ENCODE measurements at regions not wholly inside any gene's neighbourhood (a gene's known extent, or its start where the extent isn't known, plus 50 kb on each side); places are given as distances from the start of the nearest gene placed in this dataset.

- H3K4me1 Mint-ChIP-seq (ENCODE audit: low read depth): no peaks in the 10 kb centered on the region
- H3K27ac Mint-ChIP-seq (ENCODE audit: unreplicated experiment): no peak overlapping the region
- H3K27me3 Mint-ChIP-seq (ENCODE audit: low read depth): no peaks in the 10 kb centered on the region
- peak; percentile 28 for DNase-seq (ENCODE audit: low spot score)
- TF ChIP-seq, protein P1, sequence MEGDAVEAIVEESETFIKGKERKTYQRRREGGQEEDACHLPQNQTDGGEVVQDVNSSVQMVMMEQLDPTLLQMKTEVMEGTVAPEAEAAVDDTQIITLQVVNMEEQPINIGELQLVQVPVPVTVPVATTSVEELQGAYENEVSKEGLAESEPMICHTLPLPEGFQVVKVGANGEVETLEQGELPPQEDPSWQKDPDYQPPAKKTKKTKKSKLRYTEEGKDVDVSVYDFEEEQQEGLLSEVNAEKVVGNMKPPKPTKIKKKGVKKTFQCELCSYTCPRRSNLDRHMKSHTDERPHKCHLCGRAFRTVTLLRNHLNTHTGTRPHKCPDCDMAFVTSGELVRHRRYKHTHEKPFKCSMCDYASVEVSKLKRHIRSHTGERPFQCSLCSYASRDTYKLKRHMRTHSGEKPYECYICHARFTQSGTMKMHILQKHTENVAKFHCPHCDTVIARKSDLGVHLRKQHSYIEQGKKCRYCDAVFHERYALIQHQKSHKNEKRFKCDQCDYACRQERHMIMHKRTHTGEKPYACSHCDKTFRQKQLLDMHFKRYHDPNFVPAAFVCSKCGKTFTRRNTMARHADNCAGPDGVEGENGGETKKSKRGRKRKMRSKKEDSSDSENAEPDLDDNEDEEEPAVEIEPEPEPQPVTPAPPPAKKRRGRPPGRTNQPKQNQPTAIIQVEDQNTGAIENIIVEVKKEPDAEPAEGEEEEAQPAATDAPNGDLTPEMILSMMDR (IDR thresholded peaks at IDR 0.05): no peak
- no peak overlapping the region for H3K4me3 Mint-ChIP-seq (ENCODE audit: unreplicated experiment)
- H3K9me3 Mint-ChIP-seq (ENCODE audit: low read depth): peaks cover 12% of the 10 kb centered on the region
- H3K36me3 Mint-ChIP-seq (ENCODE audit: low read depth): peaks cover 3% of the 10 kb centered on the region
Observed at GRCh38 chr15:31497838-31498237, 171.2 kb downstream of the KLF13 start.

DNA sequence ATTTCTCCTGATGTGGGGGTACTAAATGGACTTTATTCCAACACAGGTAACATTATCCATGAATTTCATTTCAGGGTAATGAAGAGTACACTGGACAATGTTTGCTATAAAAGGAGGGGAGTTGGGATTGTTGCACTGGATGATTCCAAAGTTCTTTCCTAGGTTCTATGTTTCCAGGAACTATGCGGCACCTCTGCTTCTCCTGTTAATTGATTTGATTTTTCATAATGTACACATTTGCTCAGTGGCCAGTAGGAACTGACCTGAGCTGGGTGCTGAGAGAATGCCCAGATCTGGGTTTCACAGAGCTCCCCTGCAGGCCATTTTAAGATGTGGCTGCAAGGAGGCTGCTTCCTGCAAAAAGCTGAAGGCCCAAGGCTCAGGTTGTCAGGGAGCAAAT lies 171.7 kb downstream of the KLF13 start:
- Mint-ChIP-seq H3K36me3 (ENCODE audit: low read depth) (peaks cover 3% of the 10 kb centered on the region), H3K4me1 (ENCODE audit: low read depth) (no peaks in the 10 kb centered on the region), H3K27me3 (ENCODE audit: low read depth) (peaks cover 4% of the 10 kb centered on the region), H3K27ac (ENCODE audit: unreplicated experiment) (no peak overlapping the region), H3K4me3 (ENCODE audit: unreplicated experiment) (no peak overlapping the region), H3K9me3 (ENCODE audit: low read depth) (peaks cover 9% of the 10 kb centered on the region)
- TF ChIP-seq, protein P1 (IDR thresholded peaks at IDR 0.05): no peak
- no peak for DNase-seq (ENCODE audit: low spot score)

DNA sequence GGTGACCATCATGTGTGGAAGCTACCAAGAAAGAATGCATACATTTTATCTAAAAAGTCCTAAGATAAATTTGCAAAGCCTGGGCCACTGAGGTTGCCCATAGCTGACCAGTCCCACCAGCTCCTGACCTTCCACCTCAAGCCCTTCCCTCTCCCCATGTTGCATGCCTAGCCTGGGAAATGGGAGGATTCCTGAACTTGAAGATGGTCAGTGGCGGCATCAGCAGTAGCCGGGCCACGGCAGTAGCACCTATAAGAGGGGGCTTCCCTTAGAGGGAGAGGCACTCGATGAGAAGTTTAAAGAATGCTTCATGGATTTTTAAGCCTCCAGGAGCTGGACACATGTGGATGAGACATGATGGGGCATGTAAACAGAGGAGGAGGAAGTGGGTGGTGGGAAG lies 172.1 kb downstream of the KLF13 start:
- Mint-ChIP-seq H3K27ac (ENCODE audit: unreplicated experiment) (no peak overlapping the region), H3K9me3 (ENCODE audit: low read depth) (peaks cover 5% of the 10 kb centered on the region), H3K27me3 (ENCODE audit: low read depth) (peaks cover 4% of the 10 kb centered on the region), H3K36me3 (ENCODE audit: low read depth) (peaks cover under 1% of the 10 kb centered on the region), H3K4me3 (ENCODE audit: unreplicated experiment) (no peak overlapping the region), H3K4me1 (ENCODE audit: low read depth) (no peaks in the 10 kb centered on the region)
- no peak for DNase-seq (ENCODE audit: low spot score)
- TF ChIP-seq, protein P1 (IDR thresholded peaks at IDR 0.05): no peak

DNA sequence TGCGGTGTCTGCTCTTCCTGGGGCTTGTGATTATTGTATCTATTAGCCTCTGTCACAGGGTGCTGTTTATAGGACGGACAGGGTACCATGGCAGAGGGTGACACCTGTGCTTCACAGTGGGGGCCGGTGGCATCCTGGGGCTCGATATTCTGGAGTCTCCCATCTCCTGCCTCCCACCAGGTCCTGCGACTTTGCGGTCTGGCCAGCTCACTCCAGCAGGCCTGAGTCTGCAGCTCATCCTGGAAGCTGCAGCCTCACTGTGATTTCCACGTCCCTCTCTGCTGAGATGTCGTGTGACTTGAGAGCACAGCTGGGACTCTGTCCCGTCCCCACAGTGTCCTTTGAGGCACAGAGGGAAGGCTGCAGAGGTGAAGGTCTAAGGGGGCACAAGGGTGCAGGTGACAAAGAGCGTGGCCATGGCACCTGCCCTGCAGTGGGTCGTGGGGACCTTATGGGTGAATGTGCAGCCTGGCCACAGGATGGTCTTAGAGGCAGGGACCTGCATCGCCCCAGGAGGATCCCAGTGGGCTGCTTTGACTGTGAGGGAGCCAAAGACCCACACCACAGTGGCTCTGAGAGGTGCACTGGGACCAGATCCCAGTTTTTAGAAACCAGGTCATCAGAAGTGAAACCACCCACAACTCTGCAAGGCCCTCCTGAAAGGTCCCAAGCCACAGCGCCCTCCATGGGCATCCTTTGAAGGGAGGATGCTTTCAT lies 172.8 kb downstream of the KLF13 start:
- Mint-ChIP-seq H3K4me3 (ENCODE audit: unreplicated experiment) (no peak overlapping the region), H3K9me3 (ENCODE audit: low read depth) (no peaks in the 10 kb centered on the region), H3K36me3 (ENCODE audit: low read depth) (no peaks in the 10 kb centered on the region), H3K4me1 (ENCODE audit: low read depth) (no peaks in the 10 kb centered on the region), H3K27me3 (ENCODE audit: low read depth) (peaks cover 4% of the 10 kb centered on the region), H3K27ac (ENCODE audit: unreplicated experiment) (no peak overlapping the region)
- DNase-seq (ENCODE audit: low spot score): peak; percentile 64
- TF ChIP-seq, protein P1 (IDR thresholded peaks at IDR 0.05): no peak

- H3K9me3 Mint-ChIP-seq (ENCODE audit: low read depth): no peaks in the 10 kb centered on the region
- H3K4me3 Mint-ChIP-seq (ENCODE audit: unreplicated experiment): no peak overlapping the region
- peak; percentile 58 for DNase-seq (ENCODE audit: low spot score)
- H3K27ac Mint-ChIP-seq (ENCODE audit: unreplicated experiment): no peak overlapping the region
- TF ChIP-seq, protein P1 (IDR thresholded peaks at IDR 0.05): no peak
- no peaks in the 10 kb centered on the region for H3K36me3 Mint-ChIP-seq (ENCODE audit: low read depth)
- no peaks in the 10 kb centered on the region for H3K4me1 Mint-ChIP-seq (ENCODE audit: low read depth)
- peaks cover 4% of the 10 kb centered on the region for H3K27me3 Mint-ChIP-seq (ENCODE audit: low read depth)
Observed at GRCh38 chr15:31499953-31500765, 173.5 kb downstream of the KLF13 start.
